NCI-H1930 (cell line): ENCODE measurements at regions not wholly inside any gene's neighbourhood (a gene's known extent, or its start where the extent isn't known, plus 50 kb on each side); places are given as distances from the start of the nearest gene placed in this dataset.

Source experiments
- DNase-seq, 2 experiments: peaks; one replicate each; lab custom pipeline; 2025; lab: John Stamatoyannopoulos, UW

DNA sequence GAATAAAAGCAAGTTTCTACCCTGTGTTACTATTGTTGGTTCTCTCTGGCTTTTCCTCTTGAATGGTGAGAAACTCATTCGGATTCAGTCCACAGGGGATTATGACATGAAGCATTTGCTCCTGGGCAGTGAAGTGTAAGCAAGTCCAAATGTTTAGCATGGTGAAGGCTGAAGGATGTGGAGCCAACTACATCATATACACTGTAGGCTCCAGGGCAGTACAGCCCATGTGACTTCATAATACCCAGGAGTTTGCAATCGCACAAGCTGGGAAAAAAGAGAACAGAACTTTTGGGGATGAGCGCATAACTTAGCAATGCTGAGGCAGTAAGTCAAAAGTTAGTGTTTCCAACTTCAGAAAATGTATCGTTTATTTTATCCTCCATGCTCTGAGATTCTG lies 695.7 kb upstream of the POU3F3 start:
- DNase-seq, result no peak

DNA sequence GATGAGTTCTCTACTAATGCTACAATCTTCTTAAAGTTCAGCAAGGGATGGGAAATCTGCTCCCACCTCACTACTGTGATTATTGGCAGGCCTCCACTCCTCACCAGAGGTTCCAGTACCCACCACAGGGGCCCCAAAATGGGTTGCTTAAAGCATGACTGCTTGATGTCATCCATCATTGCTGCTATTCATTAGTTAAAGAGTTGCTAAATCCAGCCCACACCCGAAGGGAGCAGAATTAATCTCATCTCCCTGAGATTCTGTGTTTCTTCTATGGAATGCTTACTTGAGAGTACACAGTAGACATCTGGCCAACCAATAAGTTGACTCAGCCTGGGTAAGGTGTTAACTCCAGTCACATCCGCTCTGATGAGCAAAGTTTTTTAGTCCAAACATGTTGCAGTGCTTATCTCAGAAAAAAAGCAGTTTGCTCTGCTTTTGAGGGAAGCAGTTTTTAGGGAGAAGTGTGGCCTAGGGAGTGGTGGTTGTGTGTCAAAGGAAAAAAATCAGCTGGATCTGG lies 690.2 kb upstream of the POU3F3 start:
- no peak for DNase-seq

- DNase-seq, result no peak
Measured at GRCh38 chr2:104164721-104165252, 689.1 kb upstream of the POU3F3 start.

DNA sequence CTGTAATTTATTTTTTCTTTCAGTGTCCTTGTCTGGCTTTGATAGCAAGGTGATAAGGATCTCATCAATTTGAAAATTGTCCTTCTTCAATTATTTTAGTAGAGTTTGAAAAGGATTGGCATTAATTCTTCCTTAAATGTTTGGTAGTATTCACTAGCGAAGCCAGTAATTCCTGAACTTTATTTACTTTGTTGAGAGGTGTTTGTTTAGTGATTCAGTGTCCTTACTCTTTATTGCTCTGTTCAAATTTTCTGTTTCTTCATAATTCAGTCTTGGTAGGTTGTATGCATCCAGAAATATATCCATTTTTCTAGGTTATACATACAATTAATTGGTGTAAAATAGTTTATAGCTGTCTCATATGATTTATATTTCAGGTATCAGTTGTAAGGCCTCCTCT lies 676.7 kb upstream of the POU3F3 start:
- DNase-seq, result no peak

- no peak for DNase-seq
Measured at GRCh38 chr2:104179644-104180043, 674.3 kb upstream of the POU3F3 start.

GRCh38 chr2:104200533-104201168 lies 653.3 kb upstream of the POU3F3 start:
- DNase-seq, result no peak

DNA sequence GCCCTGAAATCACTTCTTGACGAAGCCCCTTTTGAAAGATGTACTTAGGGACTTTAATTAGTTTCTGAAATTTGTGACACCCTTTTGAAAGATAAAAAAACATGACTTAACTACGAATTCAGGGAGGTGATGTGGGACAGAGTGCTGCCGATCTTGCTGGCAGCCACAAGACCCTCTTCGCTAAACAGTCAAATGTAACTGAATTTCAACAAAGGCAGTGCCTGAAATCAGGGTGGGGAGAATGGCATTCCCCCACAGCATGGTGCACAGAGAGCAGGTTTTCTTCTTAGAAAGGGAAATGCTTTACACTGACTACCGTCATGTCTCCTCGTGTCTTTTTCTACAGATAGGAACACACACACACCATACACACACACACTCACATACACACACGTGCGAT lies 640.2 kb upstream of the POU3F3 start:
- no peak for DNase-seq

- DNase-seq, result no peak
Measured at GRCh38 chr2:104215269-104216161, 638.4 kb upstream of the POU3F3 start.

DNA sequence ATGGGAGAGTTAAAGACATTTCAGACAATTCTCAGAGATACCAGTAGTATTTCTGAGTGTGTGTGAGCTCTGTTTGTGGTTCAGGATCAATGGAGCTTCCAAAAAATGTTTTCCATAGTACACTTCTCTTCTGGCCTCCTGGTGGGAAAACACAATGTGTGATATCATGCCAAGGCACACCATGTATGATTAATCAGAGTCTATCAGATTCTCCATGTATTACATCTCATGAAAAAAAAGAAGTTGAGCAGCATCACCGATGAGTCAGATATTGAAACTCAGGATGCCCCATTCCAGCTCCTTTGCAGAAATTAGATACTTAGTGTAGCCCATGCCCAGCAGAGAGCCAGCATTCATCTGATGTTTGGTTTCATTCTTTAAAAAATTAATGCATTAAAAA lies 620.3 kb upstream of the POU3F3 start:
- no peak for DNase-seq

GRCh38 chr2:104236491-104236890 lies 617.4 kb upstream of the POU3F3 start:
- no peak for DNase-seq

- no peak for DNase-seq
Measured at GRCh38 chr2:104240984-104241383, 612.9 kb upstream of the POU3F3 start.

- DNase-seq, result no peak
Measured at GRCh38 chr2:104249629-104250028, 604.3 kb upstream of the POU3F3 start.

DNA sequence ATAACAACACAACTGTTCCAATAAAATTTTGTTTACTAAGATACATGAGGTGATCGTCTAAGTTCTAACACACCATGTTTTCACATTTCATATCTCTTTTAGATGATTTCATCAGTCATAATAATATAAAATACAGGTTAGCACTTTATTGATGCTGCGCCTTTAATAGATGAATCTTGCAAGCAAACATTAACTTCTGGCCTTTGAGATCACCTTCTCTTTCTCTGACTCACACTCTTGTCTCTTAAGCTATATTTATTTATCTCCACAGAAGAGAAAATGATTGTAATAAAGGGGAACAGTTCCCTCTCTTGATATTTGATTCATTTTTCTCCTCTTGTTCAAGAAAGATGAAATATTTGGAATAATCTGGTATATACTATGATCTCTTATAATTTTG lies 603.3 kb upstream of the POU3F3 start:
- no peak for DNase-seq

GRCh38 chr2:104254017-104254416 lies 599.9 kb upstream of the POU3F3 start:
- DNase-seq, result no peak

- DNase-seq, result no peak
Measured at GRCh38 chr2:104262714-104263113, 591.2 kb upstream of the POU3F3 start.

GRCh38 chr2:104279646-104280045 lies 574.3 kb upstream of the POU3F3 start:
- no peak for DNase-seq

DNA sequence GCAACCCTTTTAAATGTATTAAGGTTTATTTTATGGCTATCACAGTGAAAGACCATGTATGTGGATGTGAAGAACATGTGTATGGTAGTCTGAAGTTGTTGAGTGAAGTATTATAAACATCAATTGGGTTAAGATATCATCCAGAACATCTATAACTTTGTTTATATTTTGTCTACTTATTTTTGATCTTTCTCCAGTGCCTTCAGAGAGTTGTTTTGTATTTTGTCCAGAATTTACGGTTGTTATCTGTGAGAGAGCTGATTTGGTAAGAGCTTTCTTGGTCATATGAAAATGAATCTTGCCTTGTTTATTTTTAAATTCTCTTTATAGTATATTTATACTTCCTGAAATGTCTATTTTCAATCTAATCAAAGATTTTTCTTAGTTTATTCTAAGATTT lies 573.7 kb upstream of the POU3F3 start:
- DNase-seq, result no peak

DNA sequence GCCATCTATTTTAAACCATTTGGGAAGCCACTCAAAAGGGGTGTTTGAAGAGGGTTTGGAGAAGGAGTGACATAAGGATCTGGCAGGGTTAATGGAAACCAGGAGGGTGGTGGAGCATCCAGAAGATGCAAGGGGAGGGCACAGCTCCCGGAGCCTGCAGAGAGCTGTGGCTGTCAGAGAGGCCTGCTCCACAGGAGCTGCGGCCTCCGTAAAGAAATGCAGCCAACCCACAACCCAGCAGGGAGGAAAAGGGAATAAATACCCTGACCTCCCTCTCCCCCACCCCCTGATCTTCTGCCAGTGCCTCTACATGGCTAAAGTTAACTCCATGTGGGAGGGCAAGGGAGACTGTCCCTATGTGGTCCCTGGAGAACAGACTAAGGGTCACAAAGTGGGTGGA lies 567.1 kb upstream of the POU3F3 start:
- DNase-seq, result no peak

DNA sequence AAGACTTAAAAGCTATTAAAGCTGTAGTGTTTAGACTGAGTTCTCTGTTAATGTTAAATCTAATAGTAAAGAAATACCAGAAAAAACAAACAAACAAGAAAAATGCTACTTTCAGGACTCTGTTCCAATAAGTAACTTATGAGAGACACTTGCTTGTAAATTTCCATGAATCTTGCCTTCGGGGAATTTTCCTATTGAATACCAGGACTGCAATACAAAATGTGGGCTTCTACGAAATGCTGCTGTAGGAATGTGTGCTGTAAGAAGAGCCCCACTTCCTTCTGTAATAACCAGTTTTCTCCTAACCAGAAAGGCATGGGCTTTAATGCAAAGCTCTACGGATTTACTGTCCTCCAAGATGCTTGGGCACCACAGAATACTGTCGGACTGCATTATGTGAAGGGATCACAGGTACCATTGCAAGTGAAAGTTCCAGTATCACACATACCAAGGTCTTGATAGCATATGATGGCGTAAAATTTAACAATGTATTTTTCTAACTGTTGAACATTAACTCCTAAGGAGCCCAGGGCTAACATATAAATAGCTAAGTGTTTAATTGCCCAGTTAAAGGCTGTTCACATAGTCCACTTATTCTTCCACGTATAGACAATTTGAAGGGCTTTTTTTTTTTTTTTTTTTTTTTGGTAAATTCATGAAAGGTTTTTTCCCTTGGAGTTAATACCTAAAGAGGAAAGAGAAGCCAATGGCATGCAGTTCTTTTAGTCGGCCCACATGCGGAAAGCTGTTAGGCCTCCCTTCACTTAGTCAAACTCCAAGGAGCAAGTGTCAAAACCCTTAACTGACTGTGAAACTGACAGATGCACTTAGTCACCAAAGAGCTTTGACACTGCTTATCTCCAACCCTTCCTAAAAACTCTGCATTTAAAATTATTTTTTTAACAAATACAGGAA lies 564.0 kb upstream of the POU3F3 start:
- DNase-seq, result no peak

DNA sequence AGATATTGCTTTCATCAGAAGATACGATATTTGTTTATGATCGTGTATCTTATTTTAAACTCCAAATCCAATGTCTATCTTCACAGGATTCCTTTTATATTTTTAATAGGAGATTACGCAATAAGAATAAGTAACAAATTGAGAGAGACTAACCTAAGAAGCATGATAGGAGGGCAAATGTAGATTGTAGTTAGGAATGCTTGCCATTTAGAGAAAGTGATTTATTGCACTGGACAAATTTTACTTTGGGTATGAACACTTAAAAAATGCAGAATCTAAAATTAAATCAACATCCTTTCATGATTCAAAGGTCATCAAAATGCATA lies 563.4 kb upstream of the POU3F3 start:
- DNase-seq, result no peak

DNA sequence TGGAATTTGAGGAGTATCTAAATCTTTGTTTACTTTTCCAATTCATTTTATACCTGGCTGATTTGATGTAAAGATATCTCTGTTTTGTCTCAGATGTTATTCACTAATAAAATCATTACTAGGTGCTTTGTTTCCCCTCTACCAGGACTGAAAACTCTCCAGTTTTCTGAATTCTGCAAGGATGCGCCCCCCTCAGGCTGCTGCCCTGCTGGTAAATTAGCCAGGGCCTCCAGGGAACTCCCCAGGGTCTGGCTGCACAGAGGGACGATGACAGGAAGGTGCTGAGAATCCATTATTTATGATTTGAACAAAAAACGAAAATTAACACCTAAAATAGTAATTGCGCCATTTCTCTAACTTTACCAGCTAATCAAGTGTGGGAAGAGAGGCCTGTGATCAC lies 541.2 kb upstream of the POU3F3 start:
- no peak for DNase-seq

DNA sequence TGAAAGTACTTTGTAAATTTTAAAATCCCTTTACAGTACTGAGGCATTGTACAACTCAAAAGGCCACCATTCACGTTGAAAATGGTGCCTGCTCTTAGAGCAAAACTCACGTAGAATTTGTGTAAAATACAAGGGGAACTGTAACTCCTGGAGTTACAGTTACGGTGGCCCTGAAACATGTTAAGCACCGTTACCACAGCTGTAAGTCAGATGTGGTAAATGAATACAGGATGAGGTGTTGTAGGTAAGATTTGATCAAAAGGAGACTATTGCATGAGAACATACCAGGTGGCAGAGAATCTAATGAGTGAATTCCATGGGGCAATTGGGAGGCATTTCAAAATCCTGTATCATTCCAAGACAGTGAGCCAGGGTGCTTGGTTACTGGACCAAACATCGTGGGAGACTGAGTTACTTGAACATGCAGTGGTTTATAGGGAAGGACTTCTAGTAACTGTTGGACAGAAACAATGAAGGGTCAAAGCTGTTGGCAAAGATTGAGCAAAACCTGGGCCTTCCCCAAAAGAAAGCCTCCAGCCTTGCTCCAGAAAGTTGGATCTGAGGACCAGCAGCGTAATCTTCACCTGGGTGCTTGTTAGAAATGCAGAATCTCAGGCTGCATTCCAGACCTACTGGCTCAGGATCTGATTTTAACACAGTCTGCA lies 535.8 kb upstream of the POU3F3 start:
- no peak for DNase-seq
